ENCODE measurements at regions not wholly inside any gene's neighbourhood (a gene's known extent, or its start where the extent isn't known, plus 50 kb on each side); places are given as distances from the start of the nearest gene placed in this dataset.
"Not testable (repeated sequence)": the region's sequence is repeated elsewhere in the genome, so short reads cannot be mapped to it uniquely, and the experiment has no call there.

DNA sequence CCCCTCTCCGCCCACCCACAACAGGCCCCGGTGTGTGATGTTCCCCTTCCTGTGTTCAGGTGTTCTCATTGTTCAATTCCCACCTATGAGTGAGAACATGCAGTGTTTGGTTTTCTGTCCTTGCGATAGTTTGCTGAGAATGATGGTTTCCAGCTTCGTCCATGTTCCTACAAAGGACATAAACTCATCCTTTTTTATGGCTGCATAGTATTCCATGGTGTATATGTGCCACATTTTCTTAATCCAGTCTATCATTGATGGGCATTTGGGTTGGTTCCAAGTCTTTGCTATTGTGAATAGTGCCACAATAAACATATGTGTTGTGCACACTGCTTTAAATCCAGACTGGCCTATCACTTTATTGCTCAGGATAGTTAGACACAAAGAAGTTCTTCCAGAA lies 309.1 kb downstream of the MTX2 start:
- not testable (repeated sequence) for DNase-seq

DNA sequence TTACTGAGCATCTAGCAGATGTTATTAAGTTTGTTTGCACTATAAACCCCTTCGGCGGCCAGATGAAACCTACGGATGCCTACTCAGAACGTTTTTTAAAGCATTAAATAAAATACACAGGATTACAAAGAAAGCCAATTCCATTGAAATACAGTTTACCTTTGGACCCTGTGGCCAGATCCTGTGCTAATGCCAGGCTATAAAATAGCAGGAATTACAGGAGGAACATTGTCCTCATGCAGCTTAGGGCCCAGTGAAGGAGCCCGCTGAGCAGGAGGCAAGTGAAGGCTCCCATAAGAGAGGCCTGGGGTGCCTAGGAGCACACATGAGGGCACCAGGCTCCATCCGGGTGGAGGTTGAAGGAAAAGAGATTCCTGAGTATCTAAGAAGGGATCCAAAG lies 310.4 kb downstream of the MTX2 start:
- DNase-seq, result no peak

DNA sequence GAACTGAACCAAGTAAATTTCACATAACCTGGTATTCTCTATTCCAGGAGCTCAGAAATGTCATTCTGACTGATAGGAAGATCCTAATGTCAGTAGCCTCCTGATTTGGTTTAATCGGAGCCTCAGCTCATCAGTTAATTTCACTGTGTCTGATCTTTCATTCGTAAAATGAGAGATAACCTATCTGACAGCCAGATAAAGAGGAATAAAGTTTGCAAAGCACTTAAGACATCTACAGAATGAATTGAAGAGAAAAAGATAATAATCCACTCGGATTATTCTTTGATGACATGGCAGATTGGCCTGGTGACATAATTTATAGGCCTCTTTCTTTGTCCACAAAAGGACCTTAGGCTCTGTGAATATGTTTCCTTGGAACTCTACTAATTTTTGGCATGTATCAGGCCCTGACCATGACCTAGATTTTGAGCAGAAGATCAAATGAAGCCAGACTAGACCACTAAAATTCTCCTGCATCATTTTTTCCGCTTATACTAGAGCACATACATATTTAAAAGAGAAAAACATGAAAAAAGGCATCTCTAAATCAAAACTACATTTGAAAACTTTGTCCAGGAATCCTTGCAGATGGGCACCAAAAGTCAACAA lies 312.4 kb downstream of the MTX2 start:
- no peak for DNase-seq

DNA sequence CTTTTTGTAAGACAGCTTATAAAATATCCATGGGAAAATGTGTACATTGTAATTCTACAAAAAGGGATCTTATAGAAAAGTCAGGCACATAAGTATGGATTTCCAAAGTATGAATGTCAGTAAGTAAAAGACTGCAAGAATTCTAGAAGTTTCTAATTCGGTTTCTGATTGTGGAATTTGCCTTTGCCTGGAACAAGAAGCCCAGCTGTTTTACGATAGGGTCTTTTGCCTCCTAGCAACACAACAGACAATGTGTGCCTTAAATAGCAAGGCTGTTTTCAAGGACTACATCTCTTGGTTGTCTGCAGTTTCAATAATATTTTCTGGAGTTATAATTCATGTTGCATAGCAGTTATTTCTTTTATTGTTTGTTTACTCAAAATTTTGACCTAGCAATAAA lies 312.9 kb downstream of the MTX2 start:
- no peak for DNase-seq

DNA sequence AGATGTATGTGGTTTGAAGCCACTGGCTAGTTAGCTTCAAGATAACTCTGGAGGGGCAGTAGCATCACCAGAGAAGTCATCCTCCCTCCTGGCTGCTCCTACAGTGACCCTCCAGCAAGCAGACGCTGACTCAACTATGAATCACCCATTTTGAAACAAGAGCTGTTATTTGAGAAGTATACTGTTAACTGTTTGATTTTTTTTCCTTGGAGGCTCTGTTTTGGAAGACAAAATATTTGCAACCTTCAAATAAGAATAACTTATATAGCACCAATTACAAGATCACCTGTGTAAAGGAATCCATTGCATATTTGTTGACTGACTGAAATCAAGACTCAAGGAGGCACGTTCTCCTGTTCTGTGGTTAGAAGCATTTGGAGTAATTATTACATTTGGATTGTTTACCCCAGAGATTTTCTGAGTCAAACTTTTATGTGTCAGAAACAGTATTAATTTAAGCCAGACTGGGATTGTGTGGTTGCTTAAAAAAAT lies 313.8 kb downstream of the MTX2 start:
- no peak for DNase-seq

DNA sequence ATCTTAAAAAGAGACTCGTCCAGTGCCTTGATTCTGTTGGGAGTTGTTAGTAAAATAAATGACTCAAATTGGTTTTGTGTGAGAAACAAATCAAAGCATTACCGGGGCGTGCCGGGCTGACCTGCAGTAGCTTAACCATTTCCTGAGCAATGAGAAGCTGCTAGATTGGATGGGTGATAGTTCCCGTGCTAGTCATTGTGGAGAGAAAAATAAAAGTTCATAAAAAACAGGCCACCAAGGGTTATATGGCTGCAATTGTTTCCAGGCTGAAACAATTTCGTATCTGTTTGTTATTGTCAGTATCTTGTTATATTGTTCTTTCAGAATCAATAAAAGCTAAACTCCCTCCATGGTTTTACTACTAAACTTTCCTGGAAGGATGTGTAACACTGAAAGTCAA lies 314.4 kb downstream of the MTX2 start:
- no peak for DNase-seq

DNA sequence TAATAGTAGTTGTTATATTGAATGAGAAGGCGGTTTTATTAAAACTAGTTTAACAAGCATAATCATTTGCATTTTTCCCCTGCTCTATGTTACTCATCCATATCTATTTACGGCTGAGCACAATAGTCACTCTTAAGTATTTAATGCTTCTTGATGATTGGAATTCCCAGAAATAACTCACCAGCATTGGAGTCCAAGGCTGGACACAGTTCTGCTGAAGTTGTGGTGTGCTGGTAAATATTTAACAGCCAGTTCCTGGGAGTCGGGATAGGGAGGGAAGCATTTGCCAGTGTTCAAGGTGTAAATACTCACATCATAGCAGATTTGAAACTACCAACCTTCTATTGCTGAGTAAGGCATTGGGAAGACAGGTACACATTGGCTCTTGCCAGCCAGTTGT lies 315.1 kb downstream of the MTX2 start:
- no peak for DNase-seq

DNA sequence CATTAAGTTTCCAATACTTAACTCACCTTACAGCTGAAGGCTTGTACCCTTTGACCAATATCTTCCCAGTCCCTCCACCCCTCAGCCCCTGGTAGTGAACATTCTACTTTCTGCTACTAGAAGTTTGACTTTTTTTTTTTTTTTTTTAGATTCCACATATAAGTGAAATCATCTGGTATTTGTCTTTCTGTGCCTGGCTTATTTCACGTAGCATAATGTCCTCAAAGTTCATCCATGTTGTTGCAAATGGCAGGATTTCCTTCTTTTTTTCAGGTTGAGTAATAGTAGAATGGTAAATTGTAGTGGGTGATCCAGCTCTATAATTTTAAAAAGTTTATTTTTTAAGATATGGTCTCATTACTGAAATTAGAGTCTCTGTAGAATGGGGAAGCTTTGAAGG lies 316.0 kb downstream of the MTX2 start:
- no peak for DNase-seq

DNA sequence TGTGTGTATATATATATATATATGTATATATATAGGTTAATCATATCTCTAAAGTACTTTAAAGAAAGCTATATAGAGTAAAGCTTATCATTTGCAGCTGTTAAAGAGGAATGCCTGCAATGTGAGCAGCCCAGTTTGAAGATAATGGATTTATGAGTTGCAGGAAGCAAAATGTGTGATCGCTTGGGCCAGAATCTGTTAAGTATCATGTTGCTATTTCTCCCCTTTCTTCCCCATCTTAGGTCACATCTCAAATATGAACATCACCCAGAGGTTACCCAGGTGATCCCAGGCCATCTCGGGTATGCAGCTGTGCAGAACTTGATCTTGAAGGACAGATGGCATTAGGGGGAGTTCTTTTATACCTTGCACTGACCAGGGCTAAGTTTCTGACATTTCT lies 316.5 kb downstream of the MTX2 start:
- no peak for DNase-seq

DNA sequence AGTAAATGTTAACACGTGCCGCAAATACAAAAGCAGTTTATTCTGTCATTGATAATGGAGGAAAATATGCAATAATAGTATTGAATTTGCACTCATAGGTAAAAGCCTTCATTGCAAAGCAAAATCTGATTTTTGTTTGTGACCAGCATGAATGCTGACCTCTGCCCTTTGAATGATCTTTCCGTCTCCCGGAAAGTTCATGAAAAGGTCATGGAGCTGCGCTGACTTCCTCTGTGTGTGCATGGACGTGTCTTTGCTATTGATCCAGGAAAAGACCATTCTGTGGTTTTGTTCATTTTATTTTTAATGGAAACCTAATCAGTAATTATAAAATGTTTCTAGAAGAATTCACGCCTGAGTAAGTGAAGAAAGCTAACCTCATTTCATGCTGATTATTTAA lies 320.0 kb downstream of the MTX2 start:
- no peak for DNase-seq

DNA sequence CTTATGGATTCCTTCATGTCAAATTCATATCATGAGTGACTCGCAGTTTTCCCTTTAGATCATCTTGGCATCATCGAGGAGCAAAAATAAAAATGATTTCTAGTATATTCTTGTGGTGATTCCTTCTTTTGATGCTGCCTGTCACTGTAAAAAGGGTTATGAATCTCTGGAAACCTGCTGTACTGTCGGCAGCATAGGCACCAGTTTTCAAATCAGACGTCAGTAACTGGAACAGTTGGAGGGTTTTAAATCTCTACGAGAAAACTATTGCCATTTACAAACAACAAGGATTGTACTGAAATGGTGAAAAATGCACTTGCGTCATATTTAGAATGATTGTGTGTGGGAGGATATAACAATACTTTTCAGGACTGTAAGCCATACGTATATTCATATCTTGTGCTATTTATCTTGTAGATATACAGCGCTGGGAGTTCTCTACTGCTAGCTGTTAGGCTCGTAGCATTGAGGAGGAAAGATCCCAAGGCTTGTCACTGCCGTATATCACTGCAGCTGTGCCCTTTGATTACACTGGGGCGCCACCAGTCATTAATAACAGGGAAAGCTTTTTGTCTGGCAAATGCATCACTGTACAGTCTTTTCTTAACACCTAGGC lies 320.7 kb downstream of the MTX2 start:
- DNase-seq, result no peak

DNA sequence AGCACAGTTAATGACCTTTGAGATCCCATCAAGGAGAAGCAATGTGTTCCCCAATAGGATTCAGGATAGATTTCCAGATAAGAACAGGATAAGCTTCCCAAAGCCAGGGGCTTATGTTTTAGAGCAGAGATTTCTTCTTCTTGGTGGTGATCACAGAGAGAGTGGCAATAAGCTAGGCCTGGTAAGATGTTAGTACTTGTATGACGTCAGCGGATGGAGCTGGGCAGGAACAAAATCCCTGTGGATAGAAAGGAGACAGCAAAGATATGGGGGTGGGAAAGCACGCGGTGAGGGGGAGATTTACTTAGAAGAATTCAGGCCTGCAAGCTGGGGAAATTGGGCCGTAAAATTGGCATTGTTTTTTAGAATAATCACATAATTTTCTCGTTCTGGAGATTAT lies 323.0 kb downstream of the MTX2 start:
- DNase-seq, result no peak

DNA sequence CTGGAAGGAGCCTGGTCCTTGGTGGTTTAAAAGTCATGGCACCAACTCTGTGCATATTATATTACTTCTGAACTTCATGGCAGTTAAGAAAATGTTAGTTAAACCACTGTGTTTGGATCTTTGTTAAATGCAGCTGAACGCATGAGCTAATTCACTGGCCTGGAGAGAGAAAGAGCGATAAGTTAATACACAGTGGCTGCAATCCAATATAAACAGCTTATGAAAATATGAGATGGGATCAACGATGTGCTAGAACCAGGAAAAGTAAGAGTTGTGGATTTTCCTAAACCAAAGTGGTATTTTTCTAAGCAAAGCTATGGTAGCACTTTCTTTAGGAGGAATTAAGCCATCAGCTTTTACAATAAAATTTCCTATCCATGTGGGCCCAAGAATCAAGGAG lies 326.7 kb downstream of the MTX2 start:
- no peak for DNase-seq

DNA sequence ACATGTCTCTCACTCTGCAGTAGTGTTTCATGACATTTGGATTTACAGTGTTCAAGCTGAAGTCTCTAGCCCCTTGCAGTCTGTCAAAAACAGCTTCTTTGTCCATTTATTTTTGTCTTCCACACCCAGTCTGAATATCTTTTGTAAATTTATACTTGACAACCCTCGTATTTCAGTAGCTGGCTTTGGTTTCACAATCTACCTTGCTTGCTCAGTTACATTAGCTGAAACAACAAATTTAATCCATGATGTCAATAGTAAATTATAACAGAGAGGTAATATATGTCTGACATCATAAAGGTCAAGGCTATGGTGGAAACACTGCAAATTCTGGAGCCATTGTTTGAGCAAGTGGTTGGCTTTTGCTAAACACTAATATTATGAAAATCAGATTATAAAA lies 328.7 kb downstream of the MTX2 start:
- no peak for DNase-seq

DNA sequence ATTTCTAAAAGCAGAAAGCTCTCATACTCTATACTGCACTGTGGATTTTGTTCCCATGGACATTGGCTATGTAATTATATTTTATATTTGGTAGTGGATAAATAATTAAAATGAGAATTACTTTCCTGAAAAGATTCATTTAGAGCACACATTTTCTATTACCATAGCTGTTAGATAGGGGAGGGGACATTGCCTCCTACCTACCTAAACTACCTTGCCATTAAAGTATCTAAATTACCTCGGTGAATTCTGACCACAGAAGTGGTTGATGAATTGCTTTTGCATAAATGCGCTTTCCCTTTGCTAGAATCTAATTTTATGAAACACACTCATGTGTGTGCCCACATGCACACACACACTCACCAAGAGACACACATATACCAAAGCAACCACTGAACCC lies 329.1 kb downstream of the MTX2 start:
- DNase-seq, result no peak

DNA sequence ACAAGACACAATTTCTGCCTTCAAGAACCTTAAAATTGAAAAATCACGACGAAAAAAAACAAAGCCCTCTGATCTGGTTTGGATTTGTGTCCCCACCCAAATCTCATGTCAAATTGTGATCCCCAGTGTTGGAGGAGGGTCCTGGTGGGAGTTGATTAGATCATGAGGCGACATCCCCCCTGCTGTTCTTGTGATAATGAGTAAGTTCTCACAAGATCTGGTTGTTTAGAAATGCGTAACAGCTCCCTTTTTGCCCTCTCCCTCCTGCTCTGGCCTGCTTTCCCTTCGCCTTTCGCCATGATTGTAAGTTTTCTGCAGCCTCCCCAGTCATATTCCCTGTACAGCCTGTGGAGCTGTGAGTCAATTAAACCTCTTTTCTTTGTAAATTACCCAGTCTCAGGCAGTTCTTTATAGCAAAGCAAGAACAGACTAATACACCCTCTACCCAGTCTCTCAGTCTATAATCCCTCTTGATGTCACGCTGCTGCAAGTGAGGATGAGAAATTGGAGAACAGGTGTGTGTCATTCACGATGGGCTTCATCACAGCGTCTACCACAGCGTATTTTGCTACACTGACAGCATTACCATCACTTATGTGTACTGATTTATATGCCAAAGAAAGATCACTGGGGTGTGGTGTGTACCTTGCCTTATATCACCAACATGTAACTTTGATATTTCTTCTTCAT lies 330.7 kb downstream of the MTX2 start:
- no peak for DNase-seq

DNA sequence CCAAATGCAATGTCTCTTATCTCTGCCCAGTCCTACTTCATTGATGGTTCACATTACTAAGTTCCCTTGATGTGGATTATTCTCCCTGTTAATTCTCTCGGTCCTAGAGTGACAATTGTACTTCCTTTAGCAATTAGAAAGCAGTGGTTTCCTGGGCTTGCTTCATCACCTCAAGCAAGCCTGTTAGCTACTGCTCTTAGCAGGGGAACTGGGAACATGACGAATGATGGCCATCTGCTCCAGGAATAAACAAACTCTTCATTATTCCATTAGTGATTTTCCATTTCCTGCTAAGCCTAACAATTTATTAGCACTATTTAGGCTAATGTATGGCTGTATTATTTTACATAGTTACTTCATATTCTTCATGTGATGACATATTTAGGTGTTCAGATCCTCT lies 331.8 kb downstream of the MTX2 start:
- no peak for DNase-seq

DNA sequence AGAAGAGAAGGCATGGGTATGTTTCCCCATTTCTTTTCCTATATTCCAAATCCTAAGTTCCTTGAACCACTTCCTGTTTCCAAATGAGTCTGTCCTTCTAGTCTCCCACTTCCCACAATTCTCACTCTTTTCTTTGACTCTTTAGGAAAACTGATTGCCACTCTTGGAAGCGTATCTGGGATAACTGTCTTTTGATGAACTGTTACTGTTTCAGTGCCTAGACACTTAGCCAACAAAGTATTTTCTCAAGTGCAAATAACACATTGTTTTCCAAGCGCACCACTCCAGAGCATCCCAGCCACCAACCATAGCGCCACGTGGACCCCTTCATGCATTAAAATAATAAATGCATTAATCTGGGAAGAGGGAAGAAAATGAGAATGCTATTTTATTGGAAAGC lies 342.8 kb downstream of the MTX2 start:
- DNase-seq, result no peak

DNA sequence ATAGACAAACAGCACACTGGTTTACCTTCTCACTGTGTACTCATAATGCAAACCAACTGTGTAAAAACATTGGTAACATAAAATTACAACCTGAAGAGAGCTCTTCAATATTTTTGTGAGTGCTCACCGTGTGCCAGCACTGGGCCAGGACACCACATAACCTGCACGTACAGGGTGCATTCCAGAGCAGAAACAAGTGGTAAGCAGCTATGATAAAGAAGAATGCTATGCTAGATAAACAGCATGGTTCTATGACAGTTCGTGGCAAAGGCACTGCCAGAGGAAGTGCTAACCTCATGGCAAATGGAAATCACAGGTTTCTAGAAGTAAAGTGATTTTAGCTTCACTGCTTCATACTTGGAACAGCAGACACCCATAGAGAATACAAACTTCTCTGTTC lies 343.5 kb downstream of the MTX2 start:
- DNase-seq, result no peak

DNA sequence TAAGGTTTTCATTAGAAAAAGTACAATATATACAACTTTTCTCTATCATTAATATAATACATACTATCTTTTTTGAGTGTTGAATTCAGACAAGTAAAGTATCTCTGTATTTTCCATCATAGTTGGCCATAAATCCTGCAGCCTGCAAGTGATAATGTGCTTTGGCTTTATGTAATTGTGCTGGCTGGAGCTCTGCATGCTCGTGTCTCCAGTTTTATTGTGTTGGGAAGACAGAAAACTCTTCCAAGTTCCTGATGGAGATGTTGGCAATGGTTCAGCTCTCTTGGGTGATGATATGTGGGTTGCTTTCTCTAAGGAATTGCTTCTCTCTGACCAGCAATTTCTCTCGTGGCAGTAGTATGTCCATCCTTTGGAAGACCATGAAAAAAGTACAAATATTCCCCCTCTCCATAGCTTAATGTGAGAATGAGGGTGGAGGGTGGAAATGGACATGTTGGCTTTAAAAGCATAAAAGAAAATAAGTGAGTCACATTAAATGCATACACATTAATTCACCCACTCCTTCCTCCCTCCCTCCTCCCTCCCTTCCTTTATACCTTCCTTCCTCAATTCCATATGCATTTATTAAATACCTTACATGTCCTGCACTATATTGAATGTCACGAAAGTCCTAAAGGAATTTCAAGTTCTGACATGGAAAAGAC lies 344.2 kb downstream of the MTX2 start:
- DNase-seq, result no peak

DNA sequence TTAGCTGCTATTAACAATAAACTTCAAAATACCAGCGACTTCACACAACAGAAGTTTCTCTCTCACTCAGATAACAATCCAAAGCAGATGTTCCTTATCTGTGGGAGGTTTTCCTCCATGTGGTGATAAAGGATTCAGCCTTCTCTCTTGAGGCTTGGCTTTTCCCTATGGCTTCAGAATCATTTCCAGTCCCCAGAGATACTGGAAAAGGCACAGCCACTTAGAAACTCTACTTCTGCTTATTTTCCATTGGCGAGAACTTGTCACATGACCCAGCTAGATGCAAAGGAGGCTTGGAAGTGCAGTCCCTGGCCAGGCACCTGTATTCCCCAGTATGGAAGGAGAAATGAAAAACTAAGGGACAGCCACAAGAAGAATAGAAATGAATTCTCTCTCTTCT lies 344.8 kb downstream of the MTX2 start:
- DNase-seq, result no peak

DNA sequence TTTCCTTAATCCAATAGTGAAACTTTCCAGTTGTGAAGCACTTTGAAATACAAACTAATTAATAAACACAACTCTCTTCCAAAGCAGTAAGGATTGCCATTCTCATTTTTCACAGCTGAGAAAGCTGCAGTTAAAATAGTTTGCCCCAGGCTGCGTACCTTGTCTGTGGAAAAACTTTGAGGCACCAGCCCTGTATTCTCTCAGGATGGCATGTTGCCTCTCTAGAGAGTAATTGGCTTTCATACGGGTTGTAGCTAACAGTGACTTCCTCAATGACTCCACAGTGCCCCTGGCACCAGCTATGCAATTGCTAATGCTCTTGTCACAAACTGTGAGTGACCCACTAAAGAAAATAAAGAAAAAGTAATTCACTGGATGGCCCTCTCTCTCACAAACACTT lies 345.7 kb downstream of the MTX2 start:
- DNase-seq, result no peak

DNA sequence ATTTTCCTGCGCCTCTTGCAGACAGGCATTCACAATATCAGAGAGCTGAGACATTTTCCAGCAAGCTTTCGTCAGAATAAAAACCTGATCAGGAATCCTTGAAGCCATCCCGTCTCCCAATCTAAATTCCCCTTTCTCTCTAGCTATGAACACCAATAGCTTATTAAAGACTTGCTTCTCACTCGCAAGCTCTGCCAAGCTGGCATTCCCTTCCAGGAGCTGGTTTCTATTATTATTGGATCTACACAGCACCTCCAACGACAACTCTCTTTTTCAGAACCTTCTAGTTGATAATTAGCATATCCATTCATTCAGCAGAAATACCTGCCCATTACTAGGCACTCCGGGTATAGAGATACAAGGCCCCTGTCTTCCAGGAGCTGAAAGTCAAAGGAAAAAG lies 350.3 kb downstream of the MTX2 start:
- DNase-seq, result no peak

DNA sequence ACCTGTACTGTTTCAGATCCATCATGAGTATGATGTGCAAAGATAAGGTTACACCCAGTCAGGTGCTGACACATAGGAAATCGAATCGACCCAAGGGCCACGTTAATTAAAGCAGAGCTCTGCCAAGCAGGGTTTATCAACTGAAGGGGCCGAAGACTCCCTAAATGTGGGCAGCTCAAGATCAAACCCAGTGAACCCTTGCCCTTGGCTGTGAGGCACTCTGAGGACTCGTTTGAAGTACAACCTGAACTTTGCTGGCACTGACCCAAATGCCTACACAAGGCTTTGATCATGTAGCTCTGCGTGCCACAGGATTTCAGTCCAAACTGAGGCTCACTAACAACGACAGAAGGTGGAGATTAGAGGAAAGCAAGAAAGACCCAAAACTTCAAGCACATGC lies 352.1 kb downstream of the MTX2 start:
- DNase-seq, result no peak

Measured in CD4-positive, alpha-beta T cell treated with Interleukin-6 for 4 hours (primary cell).